ENCODE measurements at regions not wholly inside any gene's neighbourhood (a gene's known extent, or its start where the extent isn't known, plus 50 kb on each side); places are given as distances from the start of the nearest gene placed in this dataset.

GRCh38 chr3:6142707-6143106, 718.2 kb upstream of the GRM7 start:
- TF ChIP-seq POLR2A (IDR thresholded peaks at IDR 0.05; ENCODE audit: insufficient read depth in 1 of 2, low read depth in 2 of 2, low read length in 2 of 2): no peak
- TF ChIP-seq ELF4 (CRISPR knock-in tag; IDR thresholded peaks at IDR 0.05; ENCODE audit: borderline replicate concordance): no peak
- no peak for TF ChIP-seq ONECUT2 (CRISPR knock-in tag; IDR thresholded peaks at IDR 0.05)
- TF ChIP-seq RFX5 (IDR thresholded peaks at IDR 0.05; ENCODE audit: low read depth, low read length): no peak
- no peak for TF ChIP-seq ZFP90 (CRISPR knock-in tag; IDR thresholded peaks at IDR 0.05; ENCODE audit: borderline replicate concordance)
- TF ChIP-seq ZNF501 (CRISPR knock-in tag; IDR thresholded peaks at IDR 0.05): no peak
- TF ChIP-seq CTCF (CRISPR knock-in tag; IDR thresholded peaks at IDR 0.05): no peak
- TF ChIP-seq TARDBP (CRISPR knock-in tag; IDR thresholded peaks at IDR 0.05): no peak
- no peak for TF ChIP-seq MAFK (conservative IDR thresholded peaks at IDR 0.05 in 1 of 2, IDR thresholded peaks at IDR 0.05 in 1 of 2; ENCODE audit: low read length in 2 of 2)
- peak; percentile 22; the same call in 1 of the 2 replicates for TF ChIP-seq CREB1 (IDR thresholded peaks at IDR 0.05)
- TF ChIP-seq CREB1 (CRISPR knock-in tag; IDR thresholded peaks at IDR 0.05): no peak
